AG09309 (cell line): ENCODE measurements at regions not wholly inside any gene's neighbourhood (a gene's known extent, or its start where the extent isn't known, plus 50 kb on each side); places are given as distances from the start of the nearest gene placed in this dataset.

Experiments used
- DNase-seq: peaks from one replicate; pipeline ENCODE4 v3.0.0-alpha.2; 2010; ENCODE audit warnings: low read depth
- H3K4me3 ChIP-seq: 2 replicates; pipeline ENCODE4 v1.5.1; 2011; ENCODE audit warnings: mild to moderate bottlenecking, low read depth, low read length, moderate library complexity; ENCODE audit not compliant: control insufficient read depth
- CTCF ChIP-seq: IDR thresholded peaks from 2 replicates; pipeline ENCODE4 v1.5.1; 2011; ENCODE audit warnings: mild to moderate bottlenecking, low read depth, low read length, inconsistent platforms; ENCODE audit not compliant: insufficient read depth, control insufficient read depth; ENCODE audit errors: missing control alignments

- no peak for DNase-seq
- no peak overlapping the region for H3K4me3 ChIP-seq
- no peak for TF ChIP-seq CTCF
These were observed 112.4 kb upstream of the ZMIZ1 start for GRCh38 chr10:78956391-78956790.

GRCh38 chr10:78957471-78958039, 111.2 kb upstream of the ZMIZ1 start:
- no peak overlapping the region for H3K4me3 ChIP-seq
- no peak for TF ChIP-seq CTCF
- DNase-seq: no peak

- DNase-seq: no peak
- no peak overlapping the region for H3K4me3 ChIP-seq
- TF ChIP-seq CTCF: no peak
These were observed 109.4 kb upstream of the ZMIZ1 start for GRCh38 chr10:78959217-78959923.

- no peak for DNase-seq
- H3K4me3 ChIP-seq: no peak overlapping the region
- TF ChIP-seq CTCF: no peak
These were observed 108.9 kb upstream of the ZMIZ1 start for GRCh38 chr10:78959924-78960285.

- peak; percentile 66 for DNase-seq
- H3K4me3 ChIP-seq: no peak overlapping the region
- TF ChIP-seq CTCF: no peak
These were observed 108.4 kb upstream of the ZMIZ1 start for GRCh38 chr10:78960316-78960800.

GRCh38 chr10:78961760-78962159, 107.0 kb upstream of the ZMIZ1 start:
- no peak for TF ChIP-seq CTCF
- no peak overlapping the region for H3K4me3 ChIP-seq
- no peak for DNase-seq
